ENCODE measurements at regions not wholly inside any gene's neighbourhood (a gene's known extent, or its start where the extent isn't known, plus 50 kb on each side); places are given as distances from the start of the nearest gene placed in this dataset.

- H3K36me3 ChIP-seq (ENCODE audit: control insufficient read depth in 1 of 2, insufficient read depth in 2 of 2, low read length in 1 of 2) = no peaks in the 10 kb centered on the region
- ATAC-seq (ENCODE audit: low FRiP score) (no peak), DNase-seq (no peak)
- 5 to 14% methylated on average over 7 of the region's 7 CpGs for WGBS, 2 donors
- no peaks in the 10 kb centered on the region for H3K4me1 ChIP-seq (ENCODE audit: control insufficient read depth in 1 of 2, insufficient read depth in 2 of 2, low read length in 2 of 2)
- peaks cover 0 to 2% of the 10 kb centered on the region in 2 donors for H3K27me3 ChIP-seq (ENCODE audit: control insufficient read depth in 1 of 2, insufficient read depth in 2 of 2, low read length in 1 of 2)
- no peak overlapping the region for H3K4me3 ChIP-seq (ENCODE audit: low read length in 2 of 2)
- no peak overlapping the region for H3K27ac ChIP-seq (ENCODE audit: low read depth in 1 of 2, low read length in 2 of 2)
- H3K9me3 ChIP-seq (ENCODE audit: control insufficient read depth, low read length) = peaks cover 4% of the 10 kb centered on the region
- intact Hi-C loops (cut with DNase I) = no loop called here
Measured at GRCh38 chr17:45722161-45722560, 62.0 kb upstream of the CRHR1 start.

- Histone ChIP-seq H3K27ac (ENCODE audit: low read depth in 1 of 2, low read length in 2 of 2) (no peak overlapping the region), H3K27me3 (ENCODE audit: control insufficient read depth in 1 of 2, insufficient read depth in 2 of 2, low read length in 1 of 2) (no peaks in the 10 kb centered on the region), H3K4me1 (ENCODE audit: control insufficient read depth in 1 of 2, insufficient read depth in 2 of 2, low read length in 2 of 2) (no peaks in the 10 kb centered on the region), H3K9me3 (ENCODE audit: control insufficient read depth, low read length) (peaks cover 12% of the 10 kb centered on the region), H3K4me3 (ENCODE audit: low read length in 2 of 2) (no peak overlapping the region), H3K36me3 (ENCODE audit: control insufficient read depth in 1 of 2, insufficient read depth in 2 of 2, low read length in 1 of 2) (no peaks in the 10 kb centered on the region)
- DNase-seq = peak in 1 of 2 donors; percentile 26
- no peak for ATAC-seq (ENCODE audit: low FRiP score)
- intact Hi-C loops (cut with DNase I) = no loop called here
- 60% methylated on average over 5 of the region's 5 CpGs for WGBS, 2 donors
Measured at GRCh38 chr17:45729294-45729907, 54.7 kb upstream of the CRHR1 start.

GRCh38 chr17:45730192-45730591 lies 53.9 kb upstream of the CRHR1 start:
- ATAC-seq (ENCODE audit: low FRiP score) = no peak
- 87 to 90% methylated on average over 2 of the region's 2 CpGs for WGBS, 2 donors
- H3K4me1 ChIP-seq (ENCODE audit: control insufficient read depth in 1 of 2, insufficient read depth in 2 of 2, low read length in 2 of 2) = no peaks in the 10 kb centered on the region
- H3K9me3 ChIP-seq (ENCODE audit: control insufficient read depth, low read length) = peaks cover 12% of the 10 kb centered on the region
- peak in 1 of 2 donors; percentile 7 for DNase-seq
- H3K27ac ChIP-seq (ENCODE audit: low read depth in 1 of 2, low read length in 2 of 2) = no peak overlapping the region
- H3K4me3 ChIP-seq (ENCODE audit: low read length in 2 of 2) = no peak overlapping the region
- no peaks in the 10 kb centered on the region for H3K36me3 ChIP-seq (ENCODE audit: control insufficient read depth in 1 of 2, insufficient read depth in 2 of 2, low read length in 1 of 2)
- intact Hi-C loops (cut with DNase I) = no loop called here
- no peaks in the 10 kb centered on the region for H3K27me3 ChIP-seq (ENCODE audit: control insufficient read depth in 1 of 2, insufficient read depth in 2 of 2, low read length in 1 of 2)

GRCh38 chr17:45731459-45731858 lies 52.7 kb upstream of the CRHR1 start:
- 81 to 87% methylated on average over 1 of the region's 1 CpG for WGBS, 2 donors
- Histone ChIP-seq H3K4me1 (ENCODE audit: control insufficient read depth in 1 of 2, insufficient read depth in 2 of 2, low read length in 2 of 2) (no peaks in the 10 kb centered on the region), H3K9me3 (ENCODE audit: control insufficient read depth, low read length) (peaks cover 12% of the 10 kb centered on the region), H3K27me3 (ENCODE audit: control insufficient read depth in 1 of 2, insufficient read depth in 2 of 2, low read length in 1 of 2) (no peaks in the 10 kb centered on the region), H3K36me3 (ENCODE audit: control insufficient read depth in 1 of 2, insufficient read depth in 2 of 2, low read length in 1 of 2) (no peaks in the 10 kb centered on the region), H3K27ac (ENCODE audit: low read depth in 1 of 2, low read length in 2 of 2) (no peak overlapping the region), H3K4me3 (ENCODE audit: low read length in 2 of 2) (no peak overlapping the region)
- intact Hi-C loops (cut with DNase I) = no loop called here
- no peak for DNase-seq
- ATAC-seq (ENCODE audit: low FRiP score) = no peak

- no peak overlapping the region for H3K4me3 ChIP-seq (ENCODE audit: low read length in 2 of 2)
- no peaks in the 10 kb centered on the region for H3K27me3 ChIP-seq (ENCODE audit: control insufficient read depth in 1 of 2, insufficient read depth in 2 of 2, low read length in 1 of 2)
- no peak overlapping the region for H3K27ac ChIP-seq (ENCODE audit: low read depth in 1 of 2, low read length in 2 of 2)
- DNase-seq (peak in 1 of 2 donors; percentile 57), ATAC-seq (ENCODE audit: low FRiP score) (no peak)
- no peaks in the 10 kb centered on the region for H3K4me1 ChIP-seq (ENCODE audit: control insufficient read depth in 1 of 2, insufficient read depth in 2 of 2, low read length in 2 of 2)
- intact Hi-C loops (cut with DNase I) = no loop called here
- H3K36me3 ChIP-seq (ENCODE audit: control insufficient read depth in 1 of 2, insufficient read depth in 2 of 2, low read length in 1 of 2) = no peaks in the 10 kb centered on the region
- 70 to 72% methylated on average over 6 of the region's 6 CpGs for WGBS, 2 donors
- H3K9me3 ChIP-seq (ENCODE audit: control insufficient read depth, low read length) = peaks cover 12% of the 10 kb centered on the region
Measured at GRCh38 chr17:45732926-45733505, 51.1 kb upstream of the CRHR1 start.

- 32 to 51% methylated on average over 2 of the region's 2 CpGs for WGBS, 2 donors
- Histone ChIP-seq H3K27ac (ENCODE audit: low read depth in 1 of 2, low read length in 2 of 2) (no peak overlapping the region), H3K27me3 (ENCODE audit: control insufficient read depth in 1 of 2, insufficient read depth in 2 of 2, low read length in 1 of 2) (no peaks in the 10 kb centered on the region), H3K4me1 (ENCODE audit: control insufficient read depth in 1 of 2, insufficient read depth in 2 of 2, low read length in 2 of 2) (no peaks in the 10 kb centered on the region), H3K36me3 (ENCODE audit: control insufficient read depth in 1 of 2, insufficient read depth in 2 of 2, low read length in 1 of 2) (no peaks in the 10 kb centered on the region), H3K9me3 (ENCODE audit: control insufficient read depth, low read length) (peaks cover 12% of the 10 kb centered on the region), H3K4me3 (ENCODE audit: low read length in 2 of 2) (no peak overlapping the region)
- DNase-seq (no peak), ATAC-seq (ENCODE audit: low FRiP score) (no peak)
- intact Hi-C loops (cut with DNase I) = no loop called here
Measured at GRCh38 chr17:45733781-45734180, 50.3 kb upstream of the CRHR1 start.
